Stimulated activated CD8-positive, alpha-beta memory T cell treated with anti-CD3 and anti-CD28 coated beads, Interleukin-2, amount 100 ng/mL, for 48 hours (primary cell): ENCODE measurements at regions not wholly inside any gene's neighbourhood (a gene's known extent, or its start where the extent isn't known, plus 50 kb on each side); places are given as distances from the start of the nearest gene placed in this dataset.
"Not testable (repeated sequence)": the region's sequence is repeated elsewhere in the genome, so short reads cannot be mapped to it uniquely, and the experiment has no call there.

ENCODE experiments used
- DNase-seq, 2 donors: peaks; one replicate each; pipeline ENCODE4 v3.0.0-alpha.2; 2020; ENCODE audit warnings: low read depth in 2 of 2

DNA sequence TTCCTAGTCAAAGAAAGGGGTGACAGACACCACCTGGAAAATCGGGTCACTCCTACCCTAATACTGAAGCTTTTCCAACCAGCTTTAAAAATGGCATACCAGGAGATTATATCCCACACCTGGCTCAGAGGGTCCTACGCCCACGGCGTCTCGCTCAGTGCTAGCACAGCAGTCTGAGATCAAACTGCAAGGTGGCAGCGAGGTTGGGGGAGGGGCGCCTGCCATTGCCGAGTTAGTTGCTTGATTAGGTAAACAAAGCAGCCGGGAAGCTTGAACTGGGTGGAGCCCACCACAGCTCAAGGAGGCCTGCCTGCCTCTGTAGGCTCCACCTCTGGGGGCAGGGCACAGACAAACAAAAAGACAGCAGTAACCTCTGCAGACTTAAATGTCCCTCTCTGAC, 127.1 kb downstream of the NXPE2 start:
- DNase-seq, result not testable (repeated sequence)

- no peak for DNase-seq
Observed at GRCh38 chr11:114811971-114812370, 133.6 kb downstream of the NXPE2 start.

GRCh38 chr11:114812733-114813132, 134.4 kb downstream of the NXPE2 start:
- DNase-seq, result no peak

DNA sequence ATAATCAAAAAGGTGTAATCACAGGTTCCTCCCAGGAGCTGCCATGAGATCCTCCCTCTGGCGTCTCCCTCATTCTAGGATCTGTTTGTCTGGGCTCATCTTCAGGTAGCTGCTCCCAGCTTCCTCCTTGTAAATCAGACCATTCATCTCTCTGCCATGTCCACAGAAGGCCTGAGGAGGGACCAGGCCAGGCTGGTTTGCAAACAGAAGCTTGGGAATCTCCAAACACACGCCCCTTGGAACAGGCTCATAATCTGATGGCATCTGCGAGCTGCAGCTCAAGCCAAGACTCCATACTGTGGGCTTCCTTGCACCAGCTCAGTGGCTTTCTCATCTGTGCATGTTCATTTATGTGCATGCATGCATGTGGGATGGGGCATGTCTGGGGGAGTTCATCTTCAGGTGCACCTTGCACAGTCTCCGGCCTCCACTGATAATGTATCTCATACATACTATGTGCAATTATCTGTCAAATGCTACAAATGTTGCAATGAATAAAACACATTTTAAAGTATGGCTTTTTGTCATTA, 134.9 kb downstream of the NXPE2 start:
- no peak for DNase-seq

DNA sequence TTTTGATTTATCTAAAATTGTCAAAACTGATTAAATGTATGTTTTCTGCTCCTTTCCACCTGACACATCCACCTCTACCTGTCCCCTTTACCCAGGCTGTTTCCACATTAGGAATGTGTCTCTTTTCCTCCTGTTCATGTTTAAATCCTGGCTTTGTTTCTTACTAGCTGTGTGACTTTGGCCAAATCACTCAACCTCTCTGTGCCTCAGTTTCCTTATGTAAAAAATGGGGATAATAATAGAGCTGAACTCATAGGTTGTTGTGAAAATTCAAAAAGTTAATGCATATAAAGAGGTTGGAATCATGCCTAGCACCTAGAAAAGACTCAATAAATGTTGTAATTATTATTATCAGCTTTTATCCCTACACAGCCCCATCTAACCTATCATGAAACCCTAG, 136.8 kb downstream of the NXPE2 start:
- no peak for DNase-seq

DNA sequence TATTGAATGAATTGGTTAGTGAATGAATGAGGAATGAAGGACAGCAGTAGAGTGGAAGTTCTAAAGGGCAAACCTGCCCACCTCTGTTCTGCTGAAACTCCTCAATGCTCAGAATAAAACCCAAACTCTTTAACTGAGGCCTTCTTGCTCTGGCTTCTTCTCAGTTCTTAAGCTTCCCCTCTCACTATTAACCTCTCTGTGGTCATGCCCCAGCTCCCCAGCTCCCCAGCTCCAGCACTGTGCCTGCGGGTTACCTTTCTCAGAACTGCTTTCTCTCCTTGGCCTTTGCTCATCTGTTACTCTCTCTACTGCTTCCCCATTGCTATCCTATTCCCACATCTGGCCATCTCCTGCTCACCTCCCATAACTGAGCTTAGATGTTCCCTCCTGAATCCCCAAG, 137.4 kb downstream of the NXPE2 start:
- DNase-seq, result no peak

- DNase-seq, result no peak
Observed at GRCh38 chr11:114816791-114817190, 138.5 kb downstream of the NXPE2 start.

DNA sequence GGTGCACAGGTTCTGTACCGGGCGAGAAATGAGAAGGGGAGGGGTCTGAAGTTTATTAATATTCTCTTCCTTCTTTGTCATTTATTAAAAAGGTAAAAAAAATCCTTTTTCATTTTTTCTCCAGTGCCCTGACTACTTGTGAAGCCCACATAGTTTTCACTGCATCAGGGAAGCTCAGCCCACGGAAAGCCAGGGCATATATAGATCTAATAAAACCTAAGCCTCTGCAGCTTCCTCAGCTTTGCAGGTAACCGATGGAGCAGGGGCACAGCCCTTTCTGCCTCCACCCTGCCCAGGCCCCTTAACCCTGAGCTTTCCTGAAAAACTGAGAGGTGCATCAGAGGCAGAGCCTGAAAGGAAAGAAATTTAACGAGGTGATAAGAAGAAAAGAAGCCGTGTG, 140.1 kb downstream of the NXPE2 start:
- no peak for DNase-seq

DNA sequence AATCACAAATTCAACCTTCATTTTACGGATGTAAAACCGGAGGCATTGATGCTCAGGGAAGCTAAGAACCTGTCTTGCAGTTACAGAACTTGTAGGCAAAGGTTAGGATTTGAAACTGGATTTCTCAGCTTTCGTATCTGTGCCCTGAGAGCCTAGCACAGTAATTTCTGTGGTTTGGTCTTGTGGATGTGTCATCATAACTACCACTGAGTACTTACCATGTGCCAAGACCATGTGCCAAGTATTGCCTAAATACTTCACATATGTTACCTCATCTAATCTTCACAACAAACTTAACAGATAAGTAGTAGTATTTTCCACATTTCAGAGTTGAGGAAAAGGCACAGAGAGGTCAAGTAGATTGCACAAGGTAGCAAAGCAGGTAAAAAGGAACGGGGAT, 140.7 kb downstream of the NXPE2 start:
- DNase-seq, result no peak

DNA sequence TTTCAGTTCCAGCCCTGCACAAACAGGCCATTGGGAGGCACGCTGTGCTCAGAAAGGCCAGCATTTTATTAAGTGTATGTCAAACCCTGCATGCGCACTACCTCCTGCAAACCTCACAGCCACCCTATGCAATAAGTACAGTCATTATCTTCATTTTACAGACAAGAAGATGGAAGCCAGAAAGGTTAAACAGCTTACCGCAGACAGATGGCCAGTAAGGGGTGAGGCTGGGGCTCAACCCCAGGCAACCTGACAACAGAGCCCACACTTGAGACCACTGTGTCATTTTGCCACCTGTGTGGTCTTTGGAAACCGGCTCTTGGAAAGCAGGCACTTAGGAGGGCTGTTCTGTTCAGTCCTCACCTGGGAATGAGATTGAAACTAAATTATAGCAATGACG, 142.3 kb downstream of the NXPE2 start:
- DNase-seq, result no peak

GRCh38 chr11:114821621-114822412, 143.5 kb downstream of the NXPE2 start:
- DNase-seq, result no peak

DNA sequence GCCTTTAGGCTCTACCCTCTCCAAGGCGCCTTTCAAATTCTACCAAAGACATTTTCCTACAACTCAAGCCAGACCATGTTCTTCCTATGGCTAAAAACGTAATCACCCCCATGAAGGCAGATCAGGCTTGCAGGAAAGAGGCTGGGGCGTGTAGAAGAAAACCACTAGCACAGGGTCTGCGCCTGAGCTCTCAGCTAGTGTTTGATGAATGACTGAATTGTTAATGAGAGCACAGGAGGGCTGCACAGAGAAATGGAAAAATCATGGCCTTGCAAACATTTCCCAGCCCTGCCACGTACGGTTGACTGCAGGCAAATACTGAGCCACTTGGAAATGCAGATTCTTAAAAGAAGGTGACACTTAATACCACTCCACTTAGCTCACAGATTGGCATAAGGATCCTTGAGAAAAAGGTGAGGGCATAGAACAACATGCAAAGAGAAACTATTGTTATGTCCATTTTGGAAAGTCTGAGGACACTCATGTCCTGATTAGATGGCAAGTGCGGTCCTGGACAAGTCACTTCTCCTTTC, 148.6 kb downstream of the NXPE2 start:
- no peak for DNase-seq

- DNase-seq, result no peak
Observed at GRCh38 chr11:114827736-114828135, 149.4 kb downstream of the NXPE2 start.

- no peak for DNase-seq
Observed at GRCh38 chr11:114832532-114833125, 154.3 kb downstream of the NXPE2 start.

DNA sequence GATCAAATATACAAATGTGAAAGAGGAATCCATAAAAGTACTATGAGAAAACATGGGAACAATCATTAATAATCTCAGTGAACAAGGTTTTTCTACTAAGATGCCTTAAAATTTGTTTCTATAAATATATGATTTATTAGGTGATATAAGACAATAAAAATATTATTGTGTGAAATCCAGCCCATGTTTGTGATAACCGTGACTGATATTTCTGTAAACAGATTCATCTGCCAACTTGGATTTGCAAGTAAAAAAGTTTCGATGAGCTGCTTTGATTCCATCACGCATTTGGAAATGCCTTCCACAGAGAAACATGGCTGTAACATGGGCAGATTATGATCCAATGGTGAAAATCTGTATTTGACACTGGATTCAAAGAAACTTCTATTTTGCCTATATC, 157.8 kb downstream of the NXPE2 start:
- DNase-seq, result no peak

GRCh38 chr11:114844896-114845295, 166.6 kb downstream of the NXPE2 start:
- no peak for DNase-seq

- DNase-seq, result no peak
Observed at GRCh38 chr11:114845766-114846415, 167.6 kb downstream of the NXPE2 start.

- no peak for DNase-seq
Observed at GRCh38 chr11:114846416-114846791, 168.1 kb downstream of the NXPE2 start.

- no peak for DNase-seq
Observed at GRCh38 chr11:114847306-114847975, 169.1 kb downstream of the NXPE2 start.

- DNase-seq, result no peak
Observed at GRCh38 chr11:114848027-114848426, 169.7 kb downstream of the NXPE2 start.

DNA sequence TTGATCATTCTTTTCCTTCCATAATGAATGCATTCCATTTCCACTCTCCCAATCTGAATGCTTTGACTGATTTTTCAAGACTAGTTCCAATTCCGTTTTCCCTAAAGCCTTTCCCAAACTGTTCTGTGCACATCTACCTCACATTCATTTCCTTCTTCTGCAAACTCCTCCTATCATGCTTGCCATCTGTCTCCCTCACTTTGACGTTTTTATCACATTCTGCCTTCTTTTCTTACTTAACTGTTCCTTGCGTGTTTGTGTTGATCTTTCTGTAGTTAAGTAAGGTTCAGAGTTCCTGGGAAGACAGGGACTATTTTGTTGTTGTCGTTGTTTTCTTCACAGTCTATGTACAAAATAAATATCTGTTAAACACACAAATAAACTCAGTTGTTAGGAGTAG, 179.0 kb downstream of the NXPE2 start:
- no peak for DNase-seq

- no peak for DNase-seq
Observed at GRCh38 chr11:114864896-114865295, 186.6 kb downstream of the NXPE2 start.
